ENCODE measurements at regions not wholly inside any gene's neighbourhood (a gene's known extent, or its start where the extent isn't known, plus 50 kb on each side); places are given as distances from the start of the nearest gene placed in this dataset.

GRCh38 chr1:178643349-178643748 is 81.7 kb upstream of the RALGPS2 start:
- no peaks in the 10 kb centered on the region for H3K27me3 Mint-ChIP-seq
- no peaks in the 10 kb centered on the region for H3K9me3 Mint-ChIP-seq
- DNase-seq (no peak), ATAC-seq (no peak)
- no peaks in the 10 kb centered on the region for H3K36me3 Mint-ChIP-seq (ENCODE audit: low read depth)
- H3K4me3 Mint-ChIP-seq = no peak overlapping the region
- no peaks in the 10 kb centered on the region for H3K4me1 Mint-ChIP-seq
- no peak overlapping the region for H3K27ac Mint-ChIP-seq

- Mint-ChIP-seq H3K27ac (no peak overlapping the region), H3K4me3 (no peak overlapping the region), H3K4me1 (no peaks in the 10 kb centered on the region), H3K9me3 (no peaks in the 10 kb centered on the region), H3K36me3 (ENCODE audit: low read depth) (no peaks in the 10 kb centered on the region), H3K27me3 (no peaks in the 10 kb centered on the region)
- ATAC-seq (no peak), DNase-seq (no peak)
Observed at GRCh38 chr1:178643831-178644230, 81.2 kb upstream of the RALGPS2 start.

GRCh38 chr1:178644308-178645120 is 80.5 kb upstream of the RALGPS2 start:
- no peak overlapping the region for H3K4me3 Mint-ChIP-seq
- no peaks in the 10 kb centered on the region for H3K4me1 Mint-ChIP-seq

GRCh38 chr1:178645157-178645807 is 79.8 kb upstream of the RALGPS2 start:
- ATAC-seq (no peak), DNase-seq (no peak)
- no peaks in the 10 kb centered on the region for H3K27me3 Mint-ChIP-seq
- H3K27ac Mint-ChIP-seq = no peak overlapping the region
- no peaks in the 10 kb centered on the region for H3K36me3 Mint-ChIP-seq (ENCODE audit: low read depth)
- H3K9me3 Mint-ChIP-seq = no peaks in the 10 kb centered on the region
- H3K4me1 Mint-ChIP-seq = no peaks in the 10 kb centered on the region
- H3K4me3 Mint-ChIP-seq = no peak overlapping the region

More at GRCh38 chr1:178644308-178645120, 80.5 kb upstream of the RALGPS2 start:
- H3K36me3 Mint-ChIP-seq (ENCODE audit: low read depth) = no peaks in the 10 kb centered on the region
- DNase-seq (no peak), ATAC-seq (no peak)
- no peaks in the 10 kb centered on the region for H3K9me3 Mint-ChIP-seq
- no peak overlapping the region for H3K27ac Mint-ChIP-seq
- H3K27me3 Mint-ChIP-seq = no peaks in the 10 kb centered on the region

GRCh38 chr1:178645808-178646200 is 79.2 kb upstream of the RALGPS2 start:
- H3K9me3 Mint-ChIP-seq = no peaks in the 10 kb centered on the region
- ATAC-seq (no peak), DNase-seq (no peak)
- H3K36me3 Mint-ChIP-seq (ENCODE audit: low read depth) = no peaks in the 10 kb centered on the region
- no peaks in the 10 kb centered on the region for H3K4me1 Mint-ChIP-seq
- no peak overlapping the region for H3K4me3 Mint-ChIP-seq
- H3K27me3 Mint-ChIP-seq = no peaks in the 10 kb centered on the region
- H3K27ac Mint-ChIP-seq = no peak overlapping the region

GRCh38 chr1:178646821-178647220 is 78.2 kb upstream of the RALGPS2 start:
- H3K27me3 Mint-ChIP-seq = no peaks in the 10 kb centered on the region
- no peak overlapping the region for H3K4me3 Mint-ChIP-seq
- ATAC-seq = no peak
- H3K4me1 Mint-ChIP-seq = no peaks in the 10 kb centered on the region
- DNase-seq = no peak
- H3K9me3 Mint-ChIP-seq = no peaks in the 10 kb centered on the region
- H3K27ac Mint-ChIP-seq = no peak overlapping the region
- H3K36me3 Mint-ChIP-seq (ENCODE audit: low read depth) = no peaks in the 10 kb centered on the region

- Mint-ChIP-seq H3K9me3 (no peaks in the 10 kb centered on the region), H3K4me1 (no peaks in the 10 kb centered on the region), H3K4me3 (no peak overlapping the region), H3K36me3 (ENCODE audit: low read depth) (no peaks in the 10 kb centered on the region), H3K27me3 (no peaks in the 10 kb centered on the region), H3K27ac (no peak overlapping the region)
- DNase-seq = no peak
- no peak for ATAC-seq
Observed at GRCh38 chr1:178648151-178648550, 76.9 kb upstream of the RALGPS2 start.

GRCh38 chr1:178649582-178650350 is 75.3 kb upstream of the RALGPS2 start:
- Mint-ChIP-seq H3K27ac (no peak overlapping the region), H3K9me3 (no peaks in the 10 kb centered on the region), H3K36me3 (ENCODE audit: low read depth) (no peaks in the 10 kb centered on the region), H3K4me3 (no peak overlapping the region), H3K4me1 (no peaks in the 10 kb centered on the region), H3K27me3 (no peaks in the 10 kb centered on the region)
- DNase-seq (no peak), ATAC-seq (no peak)

- no peak overlapping the region for H3K4me3 Mint-ChIP-seq
- H3K9me3 Mint-ChIP-seq = no peaks in the 10 kb centered on the region
- no peak for ATAC-seq
- DNase-seq = no peak
- H3K4me1 Mint-ChIP-seq = no peaks in the 10 kb centered on the region
- H3K27ac Mint-ChIP-seq = no peak overlapping the region
- no peaks in the 10 kb centered on the region for H3K36me3 Mint-ChIP-seq (ENCODE audit: low read depth)
- peaks cover 2% of the 10 kb centered on the region for H3K27me3 Mint-ChIP-seq
Observed at GRCh38 chr1:178650934-178651511, 74.0 kb upstream of the RALGPS2 start.

- ATAC-seq (no peak), DNase-seq (no peak)
- no peaks in the 10 kb centered on the region for H3K9me3 Mint-ChIP-seq
- H3K4me3 Mint-ChIP-seq = no peak overlapping the region
- no peaks in the 10 kb centered on the region for H3K36me3 Mint-ChIP-seq (ENCODE audit: low read depth)
- H3K27me3 Mint-ChIP-seq = peaks cover 2% of the 10 kb centered on the region
- no peaks in the 10 kb centered on the region for H3K4me1 Mint-ChIP-seq
- no peak overlapping the region for H3K27ac Mint-ChIP-seq
Observed at GRCh38 chr1:178651742-178652141, 73.3 kb upstream of the RALGPS2 start.

GRCh38 chr1:178652506-178653490 is 72.2 kb upstream of the RALGPS2 start:
- Mint-ChIP-seq H3K36me3 (ENCODE audit: low read depth) (no peaks in the 10 kb centered on the region), H3K9me3 (no peaks in the 10 kb centered on the region), H3K27me3 (peaks cover 2% of the 10 kb centered on the region), H3K4me1 (no peaks in the 10 kb centered on the region), H3K27ac (no peak overlapping the region), H3K4me3 (no peak overlapping the region)
- ATAC-seq (no peak), DNase-seq (no peak)

GRCh38 chr1:178659789-178660208 is 65.2 kb upstream of the RALGPS2 start:
- H3K27ac Mint-ChIP-seq = no peak overlapping the region
- H3K4me3 Mint-ChIP-seq = no peak overlapping the region
- H3K9me3 Mint-ChIP-seq = no peaks in the 10 kb centered on the region
- H3K36me3 Mint-ChIP-seq (ENCODE audit: low read depth) = no peaks in the 10 kb centered on the region
- peaks cover 14% of the 10 kb centered on the region for H3K27me3 Mint-ChIP-seq
- no peak for ATAC-seq
- DNase-seq = no peak
- H3K4me1 Mint-ChIP-seq = peaks cover 10% of the 10 kb centered on the region

- H3K4me3 Mint-ChIP-seq = no peak overlapping the region
- H3K27me3 Mint-ChIP-seq = peaks cover 14% of the 10 kb centered on the region
- ATAC-seq (no peak), DNase-seq (no peak)
- no peaks in the 10 kb centered on the region for H3K9me3 Mint-ChIP-seq
- no peak overlapping the region for H3K27ac Mint-ChIP-seq
- H3K36me3 Mint-ChIP-seq (ENCODE audit: low read depth) = no peaks in the 10 kb centered on the region
- H3K4me1 Mint-ChIP-seq = peaks cover 11% of the 10 kb centered on the region
Observed at GRCh38 chr1:178660461-178660860, 64.6 kb upstream of the RALGPS2 start.

GRCh38 chr1:178664278-178664677 is 60.8 kb upstream of the RALGPS2 start:
- Mint-ChIP-seq H3K27ac (no peak overlapping the region), H3K4me1 (peaks cover 14% of the 10 kb centered on the region)
- DNase-seq = peak; percentile 4

More at GRCh38 chr1:178664278-178664677, 60.8 kb upstream of the RALGPS2 start:
- peak; percentile 24 for ATAC-seq
- H3K9me3 Mint-ChIP-seq = no peaks in the 10 kb centered on the region
- H3K27me3 Mint-ChIP-seq = peaks cover 11% of the 10 kb centered on the region
- no peak overlapping the region for H3K4me3 Mint-ChIP-seq
- H3K36me3 Mint-ChIP-seq (ENCODE audit: low read depth) = no peaks in the 10 kb centered on the region
